WERI-Rb-1 (cell line): ENCODE measurements at regions not wholly inside any gene's neighbourhood (a gene's known extent, or its start where the extent isn't known, plus 50 kb on each side); places are given as distances from the start of the nearest gene placed in this dataset.

ENCODE experiments used
- DNase-seq: peaks from one replicate; pipeline ENCODE4 v3.0.0-alpha.2; 2020
- H3K27ac ChIP-seq: fragments of 250-450 bp; sonication (Bioruptor Pico); 2 replicates; pipeline ENCODE4 v1.5.1; 2020; ENCODE audit warnings: mild to moderate bottlenecking, moderate library complexity
- H3K27me3 ChIP-seq: fragments of 250-450 bp; sonication (Bioruptor Pico); 2 replicates; pipeline ENCODE4 v1.5.1; 2021; ENCODE audit warnings: mild to moderate bottlenecking, low read depth, moderate library complexity; ENCODE audit not compliant: insufficient read depth, severe bottlenecking
- H3K36me3 ChIP-seq: fragments of 250-450 bp; sonication (Bioruptor Pico); 2 replicates; pipeline ENCODE4 v1.5.1; 2020; ENCODE audit warnings: mild to moderate bottlenecking, moderate library complexity
- H3K4me3 ChIP-seq: 2 replicates; pipeline ENCODE4 v1.5.1; 2011; ENCODE audit warnings: low read depth, mild to moderate bottlenecking, control low read depth, low read length
- H3K9me3 ChIP-seq: fragments of 250-450 bp; sonication (Bioruptor Pico); 2 replicates; pipeline ENCODE4 v1.5.1; 2021; ENCODE audit warnings: mild to moderate bottlenecking, moderate library complexity; ENCODE audit not compliant: severe bottlenecking
- CTCF ChIP-seq: IDR thresholded peaks from 2 replicates; pipeline ENCODE4 v1.5.1; 2011; ENCODE audit warnings: low read depth, mild to moderate bottlenecking, control low read depth, inconsistent platforms, low read length

GRCh38 chr2:120612931-120613330 lies 122.7 kb upstream of the GLI2 start:
- no peak for DNase-seq
- Histone ChIP-seq H3K36me3 (no peaks in the 10 kb centered on the region), H3K27me3 (no peaks in the 10 kb centered on the region), H3K4me3 (no peak overlapping the region), H3K27ac (no peak overlapping the region), H3K9me3 (no peaks in the 10 kb centered on the region)
- no peak for TF ChIP-seq CTCF

GRCh38 chr2:120613742-120614571 lies 121.7 kb upstream of the GLI2 start:
- no peaks in the 10 kb centered on the region for H3K9me3 ChIP-seq
- H3K36me3 ChIP-seq: no peaks in the 10 kb centered on the region
- DNase-seq: no peak
- no peaks in the 10 kb centered on the region for H3K27me3 ChIP-seq
- no peak overlapping the region for H3K27ac ChIP-seq
- TF ChIP-seq CTCF: no peak
- no peak overlapping the region for H3K4me3 ChIP-seq

- no peaks in the 10 kb centered on the region for H3K27me3 ChIP-seq
- no peaks in the 10 kb centered on the region for H3K9me3 ChIP-seq
- TF ChIP-seq CTCF: 0 out of 2 replicates have a peak, but pooled peaks have one; percentile 10
- DNase-seq: no peak
- no peak overlapping the region for H3K4me3 ChIP-seq
- no peaks in the 10 kb centered on the region for H3K36me3 ChIP-seq
- no peak overlapping the region for H3K27ac ChIP-seq
Measured at GRCh38 chr2:120614901-120615300, 120.8 kb upstream of the GLI2 start.

- TF ChIP-seq CTCF: no peak
Measured at GRCh38 chr2:120616261-120616660, 119.4 kb upstream of the GLI2 start.

GRCh38 chr2:120617055-120617454 lies 118.6 kb upstream of the GLI2 start:
- Histone ChIP-seq H3K4me3 (no peak overlapping the region), H3K36me3 (no peaks in the 10 kb centered on the region), H3K27ac (no peak overlapping the region), H3K9me3 (no peaks in the 10 kb centered on the region), H3K27me3 (no peaks in the 10 kb centered on the region)
- no peak for DNase-seq
- no peak for TF ChIP-seq CTCF

More at GRCh38 chr2:120616261-120616660, 119.4 kb upstream of the GLI2 start:
- Histone ChIP-seq H3K27me3 (no peaks in the 10 kb centered on the region), H3K4me3 (no peak overlapping the region), H3K27ac (no peak overlapping the region), H3K9me3 (no peaks in the 10 kb centered on the region), H3K36me3 (no peaks in the 10 kb centered on the region)
- no peak for DNase-seq

- no peak for TF ChIP-seq CTCF
- no peak for DNase-seq
- no peak overlapping the region for H3K4me3 ChIP-seq
Measured at GRCh38 chr2:120618830-120619229, 116.8 kb upstream of the GLI2 start.

More at GRCh38 chr2:120618830-120619229, 116.8 kb upstream of the GLI2 start:
- H3K27ac ChIP-seq: no peak overlapping the region
- no peaks in the 10 kb centered on the region for H3K9me3 ChIP-seq
- H3K27me3 ChIP-seq: no peaks in the 10 kb centered on the region
- H3K36me3 ChIP-seq: no peaks in the 10 kb centered on the region
